Cardiac muscle cell (in vitro differentiated cells and primary cell): ENCODE measurements at regions not wholly inside any gene's neighbourhood (a gene's known extent, or its start where the extent isn't known, plus 50 kb on each side); places are given as distances from the start of the nearest gene placed in this dataset.

Experiments used
- DNase-seq, 2 donors: peaks; one replicate each; pipeline versions ENCODE4 v3.0.0 to v3.0.0-alpha.2; 2010 to 2017; ENCODE audit warnings: low read depth in 1 of 2, low spot score in 1 of 2
- H3K27ac ChIP-seq: fragments of 200-600 bp; sonication (generic); 2 replicates; pipeline ENCODE4 v1.5.1; 2016
- H3K27me3 ChIP-seq: fragments of 200-600 bp; sonication (generic); 2 replicates; pipeline ENCODE4 v1.6.0; 2016; ENCODE audit warnings: control low read depth
- H3K36me3 ChIP-seq: fragments of 200-600 bp; sonication (generic); 2 replicates; pipeline ENCODE4 v1.5.1; 2016; ENCODE audit warnings: control low read depth
- H3K4me1 ChIP-seq: fragments of 200-600 bp; sonication (generic); 2 replicates; pipeline ENCODE4 v1.8.1; 2017; ENCODE audit warnings: low read depth, mild to moderate bottlenecking, mixed run types
- H3K4me3 ChIP-seq: fragments of 200-600 bp; sonication (generic); 2 replicates; pipeline ENCODE4 v1.5.1; 2016; ENCODE audit warnings: mild to moderate bottlenecking
- H3K9me3 ChIP-seq: fragments of 200-600 bp; sonication (generic); 2 replicates; pipeline ENCODE4 v1.5.1; 2017; ENCODE audit warnings: low read depth, mild to moderate bottlenecking, control low read depth
- TF ChIP-seq, protein P1 (sequence below): IDR thresholded peaks from 2 replicates; pipeline ENCODE4 v1.5.1; 2012; ENCODE audit warnings: low read depth, mild to moderate bottlenecking, low read length

DNA sequence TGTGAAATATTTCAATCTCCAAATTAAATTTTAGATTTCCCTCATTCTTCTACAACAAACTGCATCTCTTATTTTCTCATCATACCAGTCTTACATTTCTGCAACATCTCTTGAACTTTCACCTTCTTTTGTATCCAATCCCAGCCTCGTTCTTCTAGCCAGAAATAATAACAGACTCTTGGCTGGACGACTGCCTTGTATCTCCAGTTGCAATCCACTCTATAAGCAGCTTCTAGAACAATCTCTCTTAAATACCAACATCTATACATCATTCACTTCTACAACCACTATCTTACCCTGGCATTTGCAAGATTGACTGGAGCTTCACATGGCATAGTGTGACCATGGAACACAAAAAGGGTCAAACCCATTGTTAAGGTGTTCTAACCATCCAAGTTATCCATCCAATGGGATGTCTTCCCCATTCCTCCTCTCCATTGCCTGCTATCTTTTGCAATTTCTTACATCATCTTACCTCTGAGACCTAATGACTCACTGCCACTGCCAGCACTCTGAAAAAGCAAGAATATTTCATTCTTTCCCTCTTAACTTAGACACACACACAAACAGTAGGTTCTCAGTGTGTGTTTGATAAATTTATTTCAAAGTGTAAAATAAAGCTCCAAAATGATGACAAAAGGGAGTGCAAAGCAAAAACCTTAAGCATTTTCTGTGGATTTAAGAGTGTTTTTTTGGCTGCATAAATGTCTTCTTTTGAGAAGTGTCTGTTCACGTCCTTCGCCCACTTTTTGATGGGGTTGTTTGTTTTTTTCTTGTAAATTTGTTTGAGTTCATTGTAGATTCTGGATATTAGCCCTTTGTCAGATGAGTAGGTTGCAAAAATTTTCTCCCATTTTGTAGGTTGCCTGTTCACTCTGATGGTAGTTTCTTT is 145.6 kb downstream of the METTL4 start:
- peak in 1 of 2 donors; percentile 40 for DNase-seq
- Histone ChIP-seq H3K4me1 (no peaks in the 10 kb centered on the region), H3K27me3 (no peaks in the 10 kb centered on the region), H3K4me3 (no peak overlapping the region), H3K36me3 (no peaks in the 10 kb centered on the region), H3K9me3 (no peaks in the 10 kb centered on the region), H3K27ac (no peak overlapping the region)
- TF ChIP-seq, protein P1, sequence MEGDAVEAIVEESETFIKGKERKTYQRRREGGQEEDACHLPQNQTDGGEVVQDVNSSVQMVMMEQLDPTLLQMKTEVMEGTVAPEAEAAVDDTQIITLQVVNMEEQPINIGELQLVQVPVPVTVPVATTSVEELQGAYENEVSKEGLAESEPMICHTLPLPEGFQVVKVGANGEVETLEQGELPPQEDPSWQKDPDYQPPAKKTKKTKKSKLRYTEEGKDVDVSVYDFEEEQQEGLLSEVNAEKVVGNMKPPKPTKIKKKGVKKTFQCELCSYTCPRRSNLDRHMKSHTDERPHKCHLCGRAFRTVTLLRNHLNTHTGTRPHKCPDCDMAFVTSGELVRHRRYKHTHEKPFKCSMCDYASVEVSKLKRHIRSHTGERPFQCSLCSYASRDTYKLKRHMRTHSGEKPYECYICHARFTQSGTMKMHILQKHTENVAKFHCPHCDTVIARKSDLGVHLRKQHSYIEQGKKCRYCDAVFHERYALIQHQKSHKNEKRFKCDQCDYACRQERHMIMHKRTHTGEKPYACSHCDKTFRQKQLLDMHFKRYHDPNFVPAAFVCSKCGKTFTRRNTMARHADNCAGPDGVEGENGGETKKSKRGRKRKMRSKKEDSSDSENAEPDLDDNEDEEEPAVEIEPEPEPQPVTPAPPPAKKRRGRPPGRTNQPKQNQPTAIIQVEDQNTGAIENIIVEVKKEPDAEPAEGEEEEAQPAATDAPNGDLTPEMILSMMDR, result no peak

GRCh38 chr18:2430191-2430590 is 141.1 kb downstream of the METTL4 start:
- no peak overlapping the region for H3K4me3 ChIP-seq
- DNase-seq, result no peak
- TF ChIP-seq, protein P1, result no peak
- H3K36me3 ChIP-seq, result no peaks in the 10 kb centered on the region
- no peaks in the 10 kb centered on the region for H3K4me1 ChIP-seq
- H3K9me3 ChIP-seq, result no peaks in the 10 kb centered on the region
- no peaks in the 10 kb centered on the region for H3K27me3 ChIP-seq
- H3K27ac ChIP-seq, result no peak overlapping the region

- no peak for DNase-seq
- Histone ChIP-seq H3K27me3 (no peaks in the 10 kb centered on the region), H3K9me3 (no peaks in the 10 kb centered on the region), H3K27ac (no peak overlapping the region), H3K4me3 (no peak overlapping the region), H3K36me3 (no peaks in the 10 kb centered on the region), H3K4me1 (no peaks in the 10 kb centered on the region)
- TF ChIP-seq, protein P1, result no peak
These were observed 139.5 kb downstream of the METTL4 start for GRCh38 chr18:2431806-2432205.

DNA sequence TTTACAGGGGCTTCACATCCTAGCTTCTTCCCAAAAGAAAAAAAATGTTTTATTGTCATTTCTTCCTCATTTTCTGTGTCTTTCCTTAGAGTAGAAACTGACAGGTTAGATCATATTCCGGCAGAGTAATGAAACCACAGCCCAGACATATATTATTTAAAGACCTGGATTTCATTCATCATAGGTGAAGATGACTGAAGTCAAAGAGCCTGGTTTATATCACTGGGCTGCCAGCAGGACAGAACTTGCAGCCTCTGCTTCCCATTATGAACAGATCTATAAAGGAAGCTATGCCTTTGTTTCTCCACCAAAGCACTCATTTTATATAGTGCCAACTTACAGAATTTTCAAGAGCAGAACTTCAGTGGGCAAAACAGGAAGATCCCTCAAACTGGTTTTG is 137.9 kb downstream of the METTL4 start:
- Histone ChIP-seq H3K27me3 (no peaks in the 10 kb centered on the region), H3K9me3 (no peaks in the 10 kb centered on the region), H3K36me3 (no peaks in the 10 kb centered on the region), H3K4me1 (no peaks in the 10 kb centered on the region), H3K4me3 (no peak overlapping the region), H3K27ac (no peak overlapping the region)
- DNase-seq, result no peak
- TF ChIP-seq, protein P1, result no peak

DNA sequence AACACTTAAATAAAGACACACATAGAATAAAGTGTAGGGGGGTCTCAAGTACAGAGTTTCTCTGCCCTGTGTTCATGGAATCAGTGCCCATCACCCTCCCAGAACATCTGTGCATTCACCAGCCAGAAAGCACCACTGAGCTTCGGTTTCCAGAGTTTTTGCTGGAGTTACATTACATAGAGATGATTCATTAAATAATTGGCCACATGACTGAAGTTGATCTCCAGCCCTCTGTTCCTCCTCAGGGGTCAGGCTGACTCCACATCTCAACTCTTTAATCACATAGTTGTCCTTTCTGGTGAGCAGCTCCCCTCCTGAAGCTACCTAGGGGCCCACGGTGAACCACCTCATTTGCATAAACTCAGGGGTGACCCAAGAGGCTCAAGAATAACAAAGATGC is 129.8 kb downstream of the METTL4 start:
- H3K27me3 ChIP-seq, result no peaks in the 10 kb centered on the region
- TF ChIP-seq, protein P1, result no peak
- H3K36me3 ChIP-seq, result no peaks in the 10 kb centered on the region
- no peak overlapping the region for H3K4me3 ChIP-seq
- no peaks in the 10 kb centered on the region for H3K4me1 ChIP-seq
- no peaks in the 10 kb centered on the region for H3K9me3 ChIP-seq
- DNase-seq, result no peak
- H3K27ac ChIP-seq, result no peak overlapping the region
